HFFc6 (cell line): ENCODE measurements at regions not wholly inside any gene's neighbourhood (a gene's known extent, or its start where the extent isn't known, plus 50 kb on each side); places are given as distances from the start of the nearest gene placed in this dataset.
A peak's percentile ranks its signal among the peaks of the same experiment; 100 is the strongest.

Source experiments
- DNase-seq: peaks from one replicate; pipeline ENCODE4 v3.0.0-alpha.2; 2018
- H3K27ac Mint-ChIP-seq: 2 replicates; pipeline ENCODE4 v1.8.0; 2020; ENCODE audit warnings: mild to moderate bottlenecking, mixed read lengths
- H3K27me3 Mint-ChIP-seq: 2 replicates; pipeline ENCODE4 v1.8.0; 2021; ENCODE audit warnings: mild to moderate bottlenecking, moderate library complexity, mixed read lengths; ENCODE audit not compliant: insufficient read depth
- H3K36me3 Mint-ChIP-seq: 2 replicates; pipeline ENCODE4 v1.8.0; 2021; ENCODE audit warnings: low read depth, mixed read lengths
- H3K4me1 Mint-ChIP-seq: 2 replicates; pipeline ENCODE4 v1.8.0; 2020; ENCODE audit warnings: low read depth, mixed read lengths
- H3K4me3 Mint-ChIP-seq: 2 replicates; pipeline ENCODE4 v1.8.0; 2020; ENCODE audit warnings: mild to moderate bottlenecking, moderate library complexity, mixed read lengths
- H3K9me3 Mint-ChIP-seq: 2 replicates; pipeline ENCODE4 v1.8.0; 2020; ENCODE audit warnings: mild to moderate bottlenecking, mixed read lengths
- CTCF ChIP-seq: fragments of 200-600 bp; sonication (generic); IDR thresholded peaks from 2 replicates; pipeline ENCODE4 v1.5.0; 2021; ENCODE audit warnings: antibody characterized with exemption, mild to moderate bottlenecking

DNA sequence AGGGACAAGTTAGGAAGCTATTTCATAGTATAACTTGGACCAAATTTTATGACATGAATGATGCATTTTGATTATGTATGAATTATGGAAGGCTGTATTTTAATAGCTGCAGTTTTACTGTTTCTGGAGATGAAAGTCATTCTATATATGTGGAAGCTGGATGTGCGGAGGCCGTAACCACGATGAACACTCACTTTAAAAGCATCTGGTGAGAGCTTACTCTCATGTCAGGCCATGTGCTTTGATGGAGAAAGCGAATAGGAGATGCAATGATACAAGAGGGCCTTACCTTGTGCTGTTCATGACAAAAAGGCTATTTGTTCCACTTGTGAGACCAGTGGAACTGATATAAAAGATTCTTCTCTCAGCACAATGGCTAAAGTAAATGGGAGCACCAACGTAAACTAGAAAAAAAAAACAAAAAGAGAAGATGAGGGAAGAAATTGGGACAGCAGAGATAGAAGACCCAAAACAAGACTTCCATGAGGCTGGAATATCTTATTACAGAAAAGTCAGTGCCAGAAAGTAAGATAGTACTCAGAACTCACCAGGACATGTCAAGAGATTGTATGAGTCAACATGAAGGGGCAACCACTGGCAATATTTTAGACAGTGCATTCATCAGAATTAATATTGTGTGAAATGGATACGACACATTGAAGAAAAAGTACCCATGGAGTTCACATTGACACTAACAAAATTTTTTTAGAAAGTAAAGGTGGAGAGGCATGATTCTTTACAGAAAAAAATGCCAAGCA lies 63.3 kb upstream of the GAB1 start:
- Mint-ChIP-seq H3K9me3 (no peaks in the 10 kb centered on the region; the same call in 1 of the 2 replicates), H3K27me3 (peaks cover 3% of the 10 kb centered on the region), H3K27ac (no peak overlapping the region), H3K4me1 (peaks cover 6% of the 10 kb centered on the region; the same call in 1 of the 2 replicates), H3K4me3 (no peak overlapping the region), H3K36me3 (no peaks in the 10 kb centered on the region)
- no peak for TF ChIP-seq CTCF
- DNase-seq, result no peak

GRCh38 chr4:143280861-143281260 lies 55.8 kb upstream of the GAB1 start:
- Mint-ChIP-seq H3K36me3 (no peaks in the 10 kb centered on the region), H3K4me3 (no peak overlapping the region), H3K9me3 (no peaks in the 10 kb centered on the region), H3K27ac (no peak overlapping the region), H3K4me1 (peaks cover 2% of the 10 kb centered on the region; the same call in 1 of the 2 replicates), H3K27me3 (peaks cover 7% of the 10 kb centered on the region; the same call in 1 of the 2 replicates)
- no peak for DNase-seq
- TF ChIP-seq CTCF, result no peak

GRCh38 chr4:143281507-143282190 lies 55.0 kb upstream of the GAB1 start:
- Mint-ChIP-seq H3K4me1 (peaks cover 10% of the 10 kb centered on the region), H3K4me3 (no peak overlapping the region), H3K27me3 (peaks cover 7% of the 10 kb centered on the region; the same call in 1 of the 2 replicates), H3K36me3 (no peaks in the 10 kb centered on the region), H3K27ac (no peak overlapping the region), H3K9me3 (no peaks in the 10 kb centered on the region)
- TF ChIP-seq CTCF, result no peak
- no peak for DNase-seq

DNA sequence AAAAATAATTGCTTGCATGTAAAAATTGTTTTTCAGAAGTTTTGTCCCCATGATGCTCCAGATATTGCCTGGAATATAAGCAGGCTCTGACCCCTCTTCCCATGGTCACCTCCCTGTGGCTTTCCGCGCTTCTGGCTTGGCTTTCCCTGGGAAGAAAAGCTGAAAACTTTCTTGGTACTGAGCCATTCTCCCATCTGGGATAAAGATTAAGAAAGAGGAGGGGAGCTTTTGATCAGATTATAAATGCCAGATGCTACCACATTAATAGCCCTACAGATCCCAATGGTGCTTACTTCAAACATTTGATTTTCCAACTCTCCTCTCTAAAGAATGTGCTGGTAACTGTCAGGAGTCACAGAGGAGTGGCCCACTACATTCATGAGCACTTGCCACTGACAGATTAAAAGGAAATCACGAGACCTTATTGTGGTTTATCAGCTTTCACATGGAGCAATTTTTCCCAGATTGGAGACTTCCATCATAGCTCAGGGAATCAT lies 54.4 kb upstream of the GAB1 start:
- DNase-seq, result no peak
- no peaks in the 10 kb centered on the region for H3K36me3 Mint-ChIP-seq
- peaks cover 7% of the 10 kb centered on the region; the same call in 1 of the 2 replicates for H3K27me3 Mint-ChIP-seq
- no peak overlapping the region for H3K27ac Mint-ChIP-seq
- H3K4me3 Mint-ChIP-seq, result no peak overlapping the region
- H3K9me3 Mint-ChIP-seq, result no peaks in the 10 kb centered on the region
- TF ChIP-seq CTCF, result no peak
- peaks cover 16% of the 10 kb centered on the region for H3K4me1 Mint-ChIP-seq

- H3K27ac Mint-ChIP-seq, result peak overlapping the region; percentile 89
- TF ChIP-seq CTCF, result no peak
- H3K4me3 Mint-ChIP-seq, result no peak overlapping the region; the same call in 1 of the 2 replicates
These were observed 50.8 kb upstream of the GAB1 start for GRCh38 chr4:143285696-143286437.

More at GRCh38 chr4:143285696-143286437, 50.8 kb upstream of the GAB1 start:
- no peak for DNase-seq
- H3K36me3 Mint-ChIP-seq, result no peaks in the 10 kb centered on the region
- peaks cover 22% of the 10 kb centered on the region for H3K4me1 Mint-ChIP-seq
- no peaks in the 10 kb centered on the region for H3K9me3 Mint-ChIP-seq
- H3K27me3 Mint-ChIP-seq, result peaks cover 5% of the 10 kb centered on the region; the same call in 1 of the 2 replicates
